ENCODE measurements at regions not wholly inside any gene's neighbourhood (a gene's known extent, or its start where the extent isn't known, plus 50 kb on each side); places are given as distances from the start of the nearest gene placed in this dataset.

GRCh38 chrX:63918611-63919010 is 133.6 kb upstream of the ARHGEF9 start:
- TF ChIP-seq CREB1 (CRISPR knock-in tag; IDR thresholded peaks at IDR 0.05; ENCODE audit: low read depth) (no peak), CTCF (conservative IDR thresholded peaks at IDR 0.05; ENCODE audit: low read depth in 2 of 2) (peak; percentile 51 to 56)
- DNase-seq (ENCODE audit: low spot score) (peak; percentile 54), ATAC-seq (no peak)
- Histone ChIP-seq H3K36me3 (ENCODE audit: insufficient read depth) (no peaks in the 10 kb centered on the region), H3K79me2 (replicated peaks; ENCODE audit: insufficient read depth) (no peaks in the 10 kb centered on the region), H3F3A (replicated peaks; ENCODE audit: low read depth) (no peaks in the 10 kb centered on the region), H3K4me3 (no peak overlapping the region), H4K20me1 (replicated peaks; ENCODE audit: insufficient read depth) (no peaks in the 10 kb centered on the region), H3K4me2 (no peak overlapping the region), H3K9me2 (ENCODE audit: insufficient read depth) (no peaks in the 10 kb centered on the region), H3K27me3 (ENCODE audit: insufficient read depth) (no peaks in the 10 kb centered on the region), H2AFZ (no peak overlapping the region), H3K27ac (ENCODE audit: low read depth) (no peak overlapping the region), H3K4me1 (ENCODE audit: insufficient read depth) (no peaks in the 10 kb centered on the region)
- H3K27me3 Mint-ChIP-seq (ENCODE audit: insufficient read depth, low read depth, poor library complexity): no peaks in the 10 kb centered on the region
- peaks cover 37% of the 10 kb centered on the region for H3K36me3 Mint-ChIP-seq (ENCODE audit: low read depth)
- H3K27ac Mint-ChIP-seq: no peak overlapping the region
- no peak overlapping the region for H3K4me3 Mint-ChIP-seq
- H3K4me1 Mint-ChIP-seq: no peaks in the 10 kb centered on the region
- H3K9me3 Mint-ChIP-seq: peaks cover 47% of the 10 kb centered on the region

- Histone ChIP-seq H3K36me3 (ENCODE audit: insufficient read depth) (no peaks in the 10 kb centered on the region), H3K4me3 (no peak overlapping the region), H3F3A (replicated peaks; ENCODE audit: low read depth) (no peaks in the 10 kb centered on the region), H3K4me1 (ENCODE audit: insufficient read depth) (no peaks in the 10 kb centered on the region), H3K27ac (ENCODE audit: low read depth) (no peak overlapping the region), H2AFZ (no peak overlapping the region), H3K4me2 (no peak overlapping the region), H3K27me3 (ENCODE audit: insufficient read depth) (no peaks in the 10 kb centered on the region), H4K20me1 (replicated peaks; ENCODE audit: insufficient read depth) (no peaks in the 10 kb centered on the region), H3K79me2 (replicated peaks; ENCODE audit: insufficient read depth) (no peaks in the 10 kb centered on the region), H3K9me2 (ENCODE audit: insufficient read depth) (no peaks in the 10 kb centered on the region)
- DNase-seq (ENCODE audit: low spot score): no peak
- no peak for ATAC-seq
- Mint-ChIP-seq H3K36me3 (ENCODE audit: low read depth) (peaks cover 46% of the 10 kb centered on the region), H3K27me3 (ENCODE audit: insufficient read depth, low read depth, poor library complexity) (peaks cover 1% of the 10 kb centered on the region), H3K27ac (no peak overlapping the region), H3K9me3 (peaks cover 53% of the 10 kb centered on the region), H3K4me3 (no peak overlapping the region), H3K4me1 (no peaks in the 10 kb centered on the region)
- TF ChIP-seq ZNF331 (CRISPR knock-in tag; IDR thresholded peaks at IDR 0.05; ENCODE audit: low read depth): no peak
- no peak for TF ChIP-seq JUNB (IDR thresholded peaks at IDR 0.05; ENCODE audit: unreplicated experiment)
- no peak for TF ChIP-seq REST (IDR thresholded peaks at IDR 0.05; ENCODE audit: unreplicated experiment)
- no peak for TF ChIP-seq ZNF462 (CRISPR knock-in tag; IDR thresholded peaks at IDR 0.05)
- no peak for TF ChIP-seq POLR2AphosphoS5 (IDR thresholded peaks at IDR 0.05; ENCODE audit: low read depth)
- TF ChIP-seq CTCF (conservative IDR thresholded peaks at IDR 0.05; ENCODE audit: low read depth in 2 of 2): no peak
- no peak for TF ChIP-seq EZH2phosphoT487 (IDR thresholded peaks at IDR 0.05; ENCODE audit: unreplicated experiment)
These were observed 132.3 kb upstream of the ARHGEF9 start for GRCh38 chrX:63917296-63917695.
